Liver (tissue), 8 donors: ENCODE measurements at regions not wholly inside any gene's neighbourhood (a gene's known extent, or its start where the extent isn't known, plus 50 kb on each side); places are given as distances from the start of the nearest gene placed in this dataset.

Experiments used
- DNase-seq: peaks from one replicate; pipeline ENCODE4 v3.0.0-alpha.2; 2017; ENCODE audit warnings: low spot score
- H3K27ac ChIP-seq, 2 donors: one replicate each; pipeline ENCODE4 v1.7.0; 2013; ENCODE audit warnings: inconsistent platforms in 2 of 2, low read length in 2 of 2, control low read depth in 1 of 2, low read depth in 1 of 2, mild to moderate bottlenecking in 1 of 2
- H3K27me3 ChIP-seq, 4 donors: one replicate each; pipeline versions ENCODE4 v1.6.1 to v1.7.0; 2013; ENCODE audit warnings: low read length in 3 of 4, inconsistent platforms in 1 of 4, mild to moderate bottlenecking in 1 of 4, moderate library complexity in 1 of 4; ENCODE audit not compliant: control insufficient read depth in 4 of 4, insufficient read depth in 4 of 4
- H3K36me3 ChIP-seq, 4 donors: one replicate each; pipeline versions ENCODE4 v1.6.1 to v1.7.0; 2013; ENCODE audit warnings: low read length in 3 of 4, mild to moderate bottlenecking in 3 of 4, low read depth in 1 of 4, moderate library complexity in 1 of 4; ENCODE audit not compliant: control insufficient read depth in 4 of 4, insufficient read depth in 3 of 4
- H3K4me1 ChIP-seq, 4 donors: one replicate each; pipeline versions ENCODE4 v1.6.1 to v1.7.0; 2013; ENCODE audit warnings: low read length in 3 of 4, mild to moderate bottlenecking in 3 of 4, moderate library complexity in 1 of 4; ENCODE audit not compliant: control insufficient read depth in 4 of 4, insufficient read depth in 4 of 4
- H3K4me3 ChIP-seq, 3 donors: one replicate each; pipeline versions ENCODE4 v1.6.1 to v1.7.0; 2013; ENCODE audit warnings: low read length in 3 of 3, control low read depth in 1 of 3, low read depth in 1 of 3, mild to moderate bottlenecking in 1 of 3
- H3K9ac ChIP-seq, 2 donors: one replicate each; pipeline ENCODE4 v1.7.0; 2013; ENCODE audit warnings: low read length in 2 of 2, mild to moderate bottlenecking in 2 of 2, moderate library complexity in 2 of 2, control low read depth in 1 of 2, low read depth in 1 of 2
- H3K9me3 ChIP-seq, 4 donors: one replicate each; pipeline versions ENCODE4 v1.6.1 to v1.7.0; 2013; ENCODE audit warnings: low read length in 3 of 4; ENCODE audit not compliant: control insufficient read depth in 4 of 4
- ATF3 ChIP-seq: IDR thresholded peaks from 2 replicates; pipeline ENCODE4 v1.6.1; 2016; ENCODE audit warnings: antibody characterized with exemption
- CTCF ChIP-seq: fragments of 150-350 bp; IDR thresholded peaks from 2 replicates; pipeline ENCODE4 v1.5.1; 2017; ENCODE audit warnings: improper control_type of control experiment, low read depth, low read length; ENCODE audit not compliant: missing input control
- EGR1 ChIP-seq, 2 donors: IDR thresholded peaks; 2 replicates each; pipeline ENCODE4 v1.6.1; 2016 to 2018; ENCODE audit warnings: antibody characterized with exemption in 2 of 2, low read depth in 2 of 2
- FOXA1 ChIP-seq: IDR thresholded peaks from 2 replicates; pipeline ENCODE4 v1.6.1; 2016; ENCODE audit warnings: antibody characterized with exemption
- FOXA2 ChIP-seq: IDR thresholded peaks from 2 replicates; pipeline ENCODE4 v1.6.1; 2016; ENCODE audit warnings: antibody characterized with exemption
- GABPA ChIP-seq, 2 donors: IDR thresholded peaks in 1 of 2; conservative IDR thresholded peaks in 1 of 2; 2 replicates each; pipeline ENCODE4 v1.6.1; 2016; ENCODE audit warnings: antibody characterized with exemption in 2 of 2, mild to moderate bottlenecking in 1 of 2, moderate library complexity in 1 of 2
- HNF4A ChIP-seq, 2 donors: conservative IDR thresholded peaks; 2 replicates each; pipeline ENCODE4 v1.6.1; 2016; ENCODE audit warnings: antibody characterized with exemption in 2 of 2, mild to moderate bottlenecking in 2 of 2
- HNF4G ChIP-seq: IDR thresholded peaks from 2 replicates; pipeline ENCODE4 v1.6.1; 2016; ENCODE audit warnings: antibody characterized with exemption
- JUND ChIP-seq, 2 donors: IDR thresholded peaks; 2 replicates each; pipeline ENCODE4 v1.6.1; 2016; ENCODE audit warnings: antibody characterized with exemption in 2 of 2
- NR2F2 ChIP-seq: IDR thresholded peaks from 2 replicates; pipeline ENCODE4 v1.6.1; 2016; ENCODE audit warnings: antibody characterized with exemption
- REST ChIP-seq: IDR thresholded peaks from 2 replicates; pipeline ENCODE4 v1.6.1; 2016; ENCODE audit warnings: antibody characterized with exemption, mild to moderate bottlenecking
- RXRA ChIP-seq, 2 donors: IDR thresholded peaks; 2 replicates each; pipeline ENCODE4 v1.6.1; 2017 to 2018; ENCODE audit warnings: antibody characterized with exemption in 2 of 2, mild to moderate bottlenecking in 1 of 2
- SP1 ChIP-seq: IDR thresholded peaks from 2 replicates; pipeline ENCODE4 v1.6.1; 2018; ENCODE audit warnings: antibody characterized with exemption, mild to moderate bottlenecking
- TAF1 ChIP-seq: conservative IDR thresholded peaks from 2 replicates; pipeline ENCODE4 v1.6.1; 2016; ENCODE audit warnings: antibody characterized with exemption, mild to moderate bottlenecking
- YY1 ChIP-seq: IDR thresholded peaks from 2 replicates; pipeline ENCODE4 v1.6.1; 2016; ENCODE audit warnings: antibody characterized with exemption, mild to moderate bottlenecking
- ZBTB33 ChIP-seq: IDR thresholded peaks from 2 replicates; pipeline ENCODE4 v1.6.1; 2016; ENCODE audit warnings: antibody characterized with exemption
- WGBS: extraction: QIAGEN DNeasy Blood & Tissue Kit; methylation state at CpG from one replicate; pipeline ENCODE4 v1.1.7; 2013; 5-methylcytosine and 5-hydroxymethylcytosine counted together
- donor health status: healthy.
- donor health status: healthy.
- donor health status: healthy.
- donor health status: healthy.
- donor health status: healthy.

GRCh38 chr7:25750744-25751508, 401.1 kb upstream of the NFE2L3 start:
- no peak overlapping the region for H3K9ac ChIP-seq
- 54% methylated on average over 14 of the region's 14 CpGs for WGBS
- no peaks in the 10 kb centered on the region for H3K4me1 ChIP-seq
- no peaks in the 10 kb centered on the region for H3K36me3 ChIP-seq
- no peak overlapping the region for H3K4me3 ChIP-seq
- H3K27ac ChIP-seq: no peak overlapping the region
- TF ChIP-seq HNF4G (no peak), SP1 (no peak), FOXA1 (no peak), ATF3 (no peak), EGR1 (IDR thresholded peaks at IDR 0.05; ENCODE audit: low read depth in 2 of 2) (no peak), FOXA2 (no peak), HNF4A (conservative IDR thresholded peaks at IDR 0.05) (no peak), YY1 (no peak)
- H3K9me3 ChIP-seq: no peaks in the 10 kb centered on the region
- H3K27me3 ChIP-seq: peaks cover 0 to 7% (median 2%) of the 10 kb centered on the region in 4 donors
- no peak for DNase-seq

- no peak overlapping the region for H3K27ac ChIP-seq
- H3K4me1 ChIP-seq: no peaks in the 10 kb centered on the region
- no peaks in the 10 kb centered on the region for H3K36me3 ChIP-seq
- TF ChIP-seq EGR1 (IDR thresholded peaks at IDR 0.05; ENCODE audit: low read depth in 2 of 2) (no peak), HNF4A (conservative IDR thresholded peaks at IDR 0.05) (no peak), SP1 (no peak), FOXA2 (no peak), HNF4G (no peak), TAF1 (no peak), GABPA (IDR thresholded peaks at IDR 0.05 in 1 of 2, conservative IDR thresholded peaks at IDR 0.05 in 1 of 2) (no peak), CTCF (no peak), YY1 (no peak), ZBTB33 (no peak), FOXA1 (no peak), NR2F2 (no peak), JUND (IDR thresholded peaks at IDR 0.05) (no peak), ATF3 (no peak), REST (no peak), RXRA (IDR thresholded peaks at IDR 0.05) (no peak)
- no peaks in the 10 kb centered on the region for H3K9me3 ChIP-seq
- H3K4me3 ChIP-seq: no peak overlapping the region
- peaks cover 0 to 7% (median 2%) of the 10 kb centered on the region in 4 donors for H3K27me3 ChIP-seq
- no peak for DNase-seq
- H3K9ac ChIP-seq: no peak overlapping the region
- WGBS: 81% methylated on average over 5 of the region's 5 CpGs
These were observed 399.8 kb upstream of the NFE2L3 start for GRCh38 chr7:25752154-25752553.
